Effector CD4-positive, alpha-beta T cell (primary cell): ENCODE measurements at regions not wholly inside any gene's neighbourhood (a gene's known extent, or its start where the extent isn't known, plus 50 kb on each side); places are given as distances from the start of the nearest gene placed in this dataset.

ENCODE experiments used
- DNase-seq: peaks from one replicate; pipeline ENCODE4 v3.0.0-alpha.2; 2020

- no peak for DNase-seq
Observed at GRCh38 chr6:56407883-56408410, 160.6 kb upstream of the COL21A1 start.

GRCh38 chr6:56406276-56407269, 159.2 kb upstream of the COL21A1 start:
- DNase-seq: no peak

GRCh38 chr6:56404599-56404998, 157.2 kb upstream of the COL21A1 start:
- DNase-seq: no peak

- no peak for DNase-seq
Observed at GRCh38 chr6:56403745-56404144, 156.4 kb upstream of the COL21A1 start.

GRCh38 chr6:56401477-56402070, 154.2 kb upstream of the COL21A1 start:
- no peak for DNase-seq

- no peak for DNase-seq
Observed at GRCh38 chr6:56400273-56400672, 152.9 kb upstream of the COL21A1 start.

- DNase-seq: no peak
Observed at GRCh38 chr6:56399672-56400263, 152.4 kb upstream of the COL21A1 start.

GRCh38 chr6:56399250-56399671, 151.9 kb upstream of the COL21A1 start:
- no peak for DNase-seq

GRCh38 chr6:56396435-56396834, 149.1 kb upstream of the COL21A1 start:
- no peak for DNase-seq

GRCh38 chr6:56393615-56394612, 146.5 kb upstream of the COL21A1 start:
- DNase-seq: no peak

GRCh38 chr6:56388415-56388755, 141.0 kb upstream of the COL21A1 start:
- no peak for DNase-seq

GRCh38 chr6:56387621-56388414, 140.4 kb upstream of the COL21A1 start:
- no peak for DNase-seq

GRCh38 chr6:56386717-56387116, 139.3 kb upstream of the COL21A1 start:
- no peak for DNase-seq

GRCh38 chr6:56385981-56386593, 138.7 kb upstream of the COL21A1 start:
- no peak for DNase-seq

- no peak for DNase-seq
Observed at GRCh38 chr6:56383160-56383559, 135.8 kb upstream of the COL21A1 start.

- no peak for DNase-seq
Observed at GRCh38 chr6:56382416-56382940, 135.1 kb upstream of the COL21A1 start.

- no peak for DNase-seq
Observed at GRCh38 chr6:56381801-56382251, 134.4 kb upstream of the COL21A1 start.

GRCh38 chr6:56380476-56380875, 133.1 kb upstream of the COL21A1 start:
- no peak for DNase-seq

- DNase-seq: no peak
Observed at GRCh38 chr6:56378966-56379585, 131.7 kb upstream of the COL21A1 start.

- DNase-seq: no peak
Observed at GRCh38 chr6:56378507-56378906, 131.1 kb upstream of the COL21A1 start.
